T-helper 17 cell (primary cell): ENCODE measurements at regions not wholly inside any gene's neighbourhood (a gene's known extent, or its start where the extent isn't known, plus 50 kb on each side); places are given as distances from the start of the nearest gene placed in this dataset.

ENCODE experiments used
- ATAC-seq: fragments of 150-1000 bp; cut with Tn5 transposase; 2 replicates; pipeline ENCODE4 v1.10.0; 2021; ENCODE audit warnings: mild to moderate bottlenecking, moderate library complexity
- DNase-seq, 3 donors: peaks; one replicate each; pipeline versions ENCODE4 v3.0.0 to v3.0.0-alpha.2; 2020 to 2021
- H3K9me3 ChIP-seq: one replicate; pipeline ENCODE4 v1.7.0; 2013; ENCODE audit warnings: low read length, mild to moderate bottlenecking; ENCODE audit not compliant: control insufficient read depth, poor library complexity, severe bottlenecking
- H3K27ac Mint-ChIP-seq: one replicate; pipeline ENCODE4 v1.8.0; 2022; ENCODE audit warnings: mild to moderate bottlenecking, moderate library complexity, mixed read lengths
- H3K27me3 Mint-ChIP-seq: one replicate; pipeline ENCODE4 v1.8.0; 2022; ENCODE audit warnings: mixed read lengths
- H3K36me3 Mint-ChIP-seq: one replicate; pipeline ENCODE4 v1.8.0; 2022; ENCODE audit warnings: low read depth, mixed read lengths
- H3K4me1 Mint-ChIP-seq: one replicate; pipeline ENCODE4 v1.8.0; 2022; ENCODE audit warnings: mild to moderate bottlenecking, mixed read lengths
- H3K4me3 Mint-ChIP-seq: one replicate; pipeline ENCODE4 v1.8.0; 2022; ENCODE audit warnings: mild to moderate bottlenecking, moderate library complexity, mixed read lengths

DNA sequence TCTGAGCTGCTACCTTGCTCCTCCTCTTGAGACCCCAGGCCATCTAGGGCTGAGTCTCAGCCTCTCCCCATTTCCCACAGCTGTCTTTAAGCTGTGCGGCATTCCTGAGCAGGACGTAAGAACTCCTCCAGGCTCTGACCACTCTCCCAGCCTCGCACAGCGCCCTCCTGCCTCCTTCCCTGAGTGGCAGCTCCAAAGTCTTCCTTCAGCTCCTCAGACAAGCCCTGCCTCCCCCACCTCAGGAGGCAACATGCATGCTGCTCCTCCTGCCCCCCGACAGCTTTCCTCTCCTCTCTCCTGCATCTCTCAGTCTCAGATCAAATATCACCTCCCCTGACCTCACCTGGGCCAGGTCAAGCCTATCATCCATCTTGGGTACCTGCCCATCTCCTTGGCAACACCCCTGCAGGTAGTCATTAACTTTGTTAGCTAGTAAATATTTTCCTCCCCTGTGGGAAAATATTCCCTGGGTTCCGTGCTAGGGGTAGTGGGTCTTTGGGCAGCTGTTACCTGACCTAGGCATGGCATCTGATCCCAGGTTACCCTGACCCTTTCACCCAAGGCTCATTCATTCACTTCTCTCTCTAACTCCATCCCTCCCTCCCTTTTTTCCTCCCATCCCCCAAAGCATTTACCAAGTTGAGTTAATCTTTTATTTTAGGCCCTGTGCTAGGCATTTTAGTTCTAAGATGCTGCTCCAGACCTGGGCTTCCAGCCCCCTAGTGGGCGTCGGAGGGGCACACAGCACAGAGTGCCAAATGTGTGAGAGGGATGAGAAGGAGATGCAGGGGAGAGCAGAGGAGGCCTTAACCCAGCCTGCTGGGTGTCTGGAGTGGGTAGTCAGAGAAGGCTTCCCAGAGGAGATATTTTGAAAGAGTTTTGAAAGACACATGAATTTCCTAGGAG lies 419.9 kb downstream of the PTPRU start:
- no peak for DNase-seq
- Mint-ChIP-seq H3K27me3 (peaks cover 12% of the 10 kb centered on the region), H3K27ac (no peak overlapping the region), H3K4me1 (no peaks in the 10 kb centered on the region), H3K4me3 (no peak overlapping the region), H3K36me3 (no peaks in the 10 kb centered on the region)
- no peak for ATAC-seq
- no peaks in the 10 kb centered on the region for H3K9me3 ChIP-seq

- Mint-ChIP-seq H3K27me3 (peaks cover 22% of the 10 kb centered on the region), H3K27ac (no peak overlapping the region), H3K4me1 (no peaks in the 10 kb centered on the region), H3K36me3 (no peaks in the 10 kb centered on the region), H3K4me3 (no peak overlapping the region)
- DNase-seq = no peak
- no peaks in the 10 kb centered on the region for H3K9me3 ChIP-seq
- no peak for ATAC-seq
Measured at GRCh38 chr1:29655145-29655544, 418.8 kb downstream of the PTPRU start.

DNA sequence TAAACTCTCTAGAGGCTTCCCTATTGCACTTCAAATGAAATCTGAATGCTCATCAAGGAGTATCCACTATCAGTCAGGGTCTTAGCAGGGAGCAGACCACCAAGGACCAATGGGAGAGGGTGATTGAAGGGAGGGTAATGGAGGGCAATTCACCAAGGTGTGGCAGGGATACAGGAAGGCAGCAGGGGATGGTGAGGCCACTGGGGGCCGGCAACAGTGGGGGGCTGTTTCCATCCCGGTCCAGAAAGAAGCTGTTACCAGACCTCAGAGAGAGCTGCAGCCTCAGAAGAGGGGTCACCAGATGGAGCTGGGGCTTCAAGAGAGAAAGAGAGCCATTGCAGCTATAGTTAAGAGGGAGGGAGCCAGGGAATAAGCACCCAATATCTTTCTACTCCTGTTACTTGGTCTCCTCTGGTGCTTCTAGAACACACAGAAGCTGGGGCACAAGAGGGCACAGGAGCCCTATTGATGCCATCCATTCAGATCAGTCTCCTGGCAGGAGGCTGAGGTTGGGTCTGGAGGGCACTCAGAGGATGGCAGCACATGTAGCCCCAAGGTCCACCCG lies 417.6 kb downstream of the PTPRU start:
- H3K4me1 Mint-ChIP-seq = peaks cover 2% of the 10 kb centered on the region
- H3K36me3 Mint-ChIP-seq = no peaks in the 10 kb centered on the region
- H3K27me3 Mint-ChIP-seq = peaks cover 34% of the 10 kb centered on the region
- H3K4me3 Mint-ChIP-seq = no peak overlapping the region
- H3K27ac Mint-ChIP-seq = no peak overlapping the region
- ATAC-seq = no peak
- no peak for DNase-seq
- H3K9me3 ChIP-seq = no peaks in the 10 kb centered on the region

GRCh38 chr1:29653034-29653810 lies 416.9 kb downstream of the PTPRU start:
- no peak for DNase-seq
- H3K36me3 Mint-ChIP-seq = no peaks in the 10 kb centered on the region
- peaks cover 38% of the 10 kb centered on the region for H3K27me3 Mint-ChIP-seq

DNA sequence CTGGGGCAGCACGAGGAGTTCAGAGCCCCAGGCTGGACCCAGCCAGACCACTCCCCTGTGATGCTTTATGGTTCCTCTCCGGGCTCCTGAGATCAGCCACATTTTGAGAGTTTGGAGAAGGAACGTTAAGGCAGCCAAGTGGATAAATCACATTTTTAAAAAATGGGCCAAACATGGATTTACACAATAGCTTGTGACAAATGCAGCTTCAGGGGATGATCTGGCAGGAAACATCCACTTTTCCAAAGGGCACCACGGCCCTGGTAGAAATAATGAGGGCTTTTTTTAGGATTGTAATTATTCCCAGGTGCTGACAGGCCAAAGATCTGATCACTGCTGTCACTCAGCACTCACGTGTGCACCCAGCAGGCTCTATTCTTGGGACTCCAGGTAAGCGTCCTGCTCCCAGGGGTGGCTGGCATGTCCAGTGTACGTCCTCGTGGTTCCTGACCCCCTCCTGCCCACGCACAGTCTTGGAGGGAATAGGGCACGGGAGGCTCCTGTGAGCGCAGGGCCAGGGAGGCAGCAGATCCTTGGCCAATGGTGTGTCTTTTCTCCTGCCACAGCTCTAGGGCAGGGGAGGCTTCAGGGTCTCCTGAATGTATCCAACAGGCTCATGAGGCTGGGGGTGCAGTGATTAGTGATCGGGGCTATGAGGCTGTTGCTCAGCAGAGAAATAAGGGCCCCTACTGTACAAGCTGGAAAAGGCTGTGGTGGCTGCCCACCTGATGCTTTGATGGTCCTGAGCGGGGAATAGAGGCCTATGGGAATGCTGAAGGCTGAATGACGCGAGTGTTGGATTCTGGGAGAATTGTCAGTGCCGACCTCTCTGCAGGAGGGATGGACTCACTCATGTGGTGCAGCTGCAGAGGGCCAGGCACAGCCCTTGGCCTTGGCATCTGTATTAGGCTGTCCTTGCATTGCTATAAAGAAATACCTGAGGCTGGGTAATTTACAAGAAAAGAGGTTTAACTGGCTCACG lies 415.7 kb downstream of the PTPRU start:
- DNase-seq (no peak), ATAC-seq (no peak)
- Mint-ChIP-seq H3K4me3 (no peak overlapping the region), H3K36me3 (no peaks in the 10 kb centered on the region), H3K27ac (no peak overlapping the region), H3K27me3 (peaks cover 47% of the 10 kb centered on the region), H3K4me1 (peaks cover 2% of the 10 kb centered on the region)
- H3K9me3 ChIP-seq = no peaks in the 10 kb centered on the region

More at GRCh38 chr1:29653034-29653810, 416.9 kb downstream of the PTPRU start:
- ATAC-seq = no peak
- no peak overlapping the region for H3K4me3 Mint-ChIP-seq
- peaks cover 2% of the 10 kb centered on the region for H3K4me1 Mint-ChIP-seq
- no peak overlapping the region for H3K27ac Mint-ChIP-seq
- H3K9me3 ChIP-seq = no peaks in the 10 kb centered on the region

GRCh38 chr1:29651246-29651645 lies 414.9 kb downstream of the PTPRU start:
- no peaks in the 10 kb centered on the region for H3K9me3 ChIP-seq
- ATAC-seq (no peak), DNase-seq (no peak)
- Mint-ChIP-seq H3K4me3 (no peak overlapping the region), H3K27me3 (peaks cover 49% of the 10 kb centered on the region), H3K4me1 (peaks cover 2% of the 10 kb centered on the region), H3K27ac (no peak overlapping the region), H3K36me3 (no peaks in the 10 kb centered on the region)

DNA sequence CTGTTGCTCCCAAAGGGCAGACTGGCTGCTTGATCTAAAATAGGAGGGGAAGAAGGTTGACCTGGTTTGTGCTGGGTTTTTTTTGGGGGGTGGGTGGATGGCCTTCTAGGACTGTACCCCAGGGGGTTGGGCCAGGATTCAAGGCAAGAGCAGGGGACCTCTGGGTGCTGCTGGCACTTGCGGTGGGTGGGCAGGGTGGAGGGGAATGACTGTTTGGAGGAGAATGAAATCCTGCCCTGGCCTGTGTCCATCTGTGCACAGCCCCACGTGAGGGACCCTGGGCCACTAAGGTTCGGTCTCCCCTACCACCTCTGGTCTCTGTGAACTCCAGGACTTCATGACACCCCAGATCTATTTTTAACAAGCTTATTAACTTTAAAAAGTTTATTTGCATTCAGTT lies 414.2 kb downstream of the PTPRU start:
- no peaks in the 10 kb centered on the region for H3K9me3 ChIP-seq
- ATAC-seq = no peak
- H3K27me3 Mint-ChIP-seq = peaks cover 53% of the 10 kb centered on the region
- H3K4me1 Mint-ChIP-seq = peaks cover 2% of the 10 kb centered on the region
- no peak overlapping the region for H3K27ac Mint-ChIP-seq
- H3K36me3 Mint-ChIP-seq = no peaks in the 10 kb centered on the region
- DNase-seq = no peak
- no peak overlapping the region for H3K4me3 Mint-ChIP-seq

GRCh38 chr1:29650041-29650400 lies 413.7 kb downstream of the PTPRU start:
- H3K9me3 ChIP-seq = no peaks in the 10 kb centered on the region
- Mint-ChIP-seq H3K27me3 (peaks cover 53% of the 10 kb centered on the region), H3K36me3 (no peaks in the 10 kb centered on the region), H3K4me1 (peaks cover 2% of the 10 kb centered on the region), H3K27ac (no peak overlapping the region), H3K4me3 (no peak overlapping the region)
- ATAC-seq (no peak), DNase-seq (no peak)

- ATAC-seq (no peak), DNase-seq (no peak)
- H3K27me3 Mint-ChIP-seq = peaks cover 53% of the 10 kb centered on the region
- H3K4me3 Mint-ChIP-seq = no peak overlapping the region
- H3K36me3 Mint-ChIP-seq = no peaks in the 10 kb centered on the region
- H3K27ac Mint-ChIP-seq = no peak overlapping the region
- H3K9me3 ChIP-seq = no peaks in the 10 kb centered on the region
- H3K4me1 Mint-ChIP-seq = peaks cover 2% of the 10 kb centered on the region
Measured at GRCh38 chr1:29649189-29650040, 413.1 kb downstream of the PTPRU start.

DNA sequence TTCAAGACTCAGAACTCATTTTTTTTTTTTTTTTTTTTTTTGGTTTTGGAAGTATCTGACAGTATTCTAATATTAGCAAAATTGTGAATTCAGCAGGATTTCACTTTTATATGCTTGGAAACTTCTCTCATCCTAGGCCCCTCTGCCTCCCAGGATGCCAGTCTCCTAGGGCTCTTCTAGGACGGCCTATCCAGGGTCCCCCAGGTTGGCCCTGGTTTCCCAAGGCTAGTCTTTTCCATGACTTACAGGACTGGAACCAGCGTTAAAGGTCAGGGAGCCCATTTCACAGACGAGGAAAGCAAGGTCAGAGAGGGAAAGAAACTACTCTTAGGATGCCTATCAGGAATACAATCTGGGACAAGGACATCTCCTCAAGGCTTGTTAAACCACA lies 412.5 kb downstream of the PTPRU start:
- H3K27me3 Mint-ChIP-seq = peaks cover 53% of the 10 kb centered on the region

GRCh38 chr1:29648026-29648425 lies 411.7 kb downstream of the PTPRU start:
- H3K27ac Mint-ChIP-seq = no peak overlapping the region
- H3K9me3 ChIP-seq = no peaks in the 10 kb centered on the region
- no peak overlapping the region for H3K4me3 Mint-ChIP-seq
- no peaks in the 10 kb centered on the region for H3K36me3 Mint-ChIP-seq
- ATAC-seq (no peak), DNase-seq (no peak)
- peaks cover 2% of the 10 kb centered on the region for H3K4me1 Mint-ChIP-seq
- H3K27me3 Mint-ChIP-seq = peaks cover 60% of the 10 kb centered on the region

More for the DNA sequence above, 412.5 kb downstream of the PTPRU start:
- Mint-ChIP-seq H3K27ac (no peak overlapping the region), H3K4me3 (no peak overlapping the region), H3K36me3 (no peaks in the 10 kb centered on the region), H3K4me1 (peaks cover 2% of the 10 kb centered on the region)
- ATAC-seq = no peak
- DNase-seq = no peak
- H3K9me3 ChIP-seq = no peaks in the 10 kb centered on the region

DNA sequence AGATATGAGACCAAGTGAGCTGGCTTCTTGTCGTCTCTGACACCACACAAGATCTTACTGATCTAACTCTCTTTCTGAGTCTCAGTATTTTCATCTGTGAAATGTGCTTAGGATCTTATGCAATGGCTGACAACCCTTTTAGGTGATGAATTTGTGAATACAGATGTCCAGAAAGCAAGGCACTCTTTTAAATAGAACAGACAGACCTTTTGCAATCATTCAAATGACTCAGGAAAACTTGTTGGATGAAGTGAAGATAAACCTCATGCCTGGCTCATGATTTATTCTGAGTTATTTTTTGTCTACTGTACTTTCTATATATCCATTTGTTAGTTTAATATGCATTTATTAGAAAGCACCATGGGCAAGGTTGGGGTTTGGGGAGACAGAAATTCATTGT lies 411.3 kb downstream of the PTPRU start:
- no peaks in the 10 kb centered on the region for H3K9me3 ChIP-seq
- H3K4me1 Mint-ChIP-seq = peaks cover 2% of the 10 kb centered on the region
- ATAC-seq = no peak
- DNase-seq = no peak
- peaks cover 63% of the 10 kb centered on the region for H3K27me3 Mint-ChIP-seq
- H3K36me3 Mint-ChIP-seq = no peaks in the 10 kb centered on the region
- H3K4me3 Mint-ChIP-seq = no peak overlapping the region
- H3K27ac Mint-ChIP-seq = no peak overlapping the region
